Stomach (tissue), 8 donors: ENCODE measurements at regions not wholly inside any gene's neighbourhood (a gene's known extent, or its start where the extent isn't known, plus 50 kb on each side); places are given as distances from the start of the nearest gene placed in this dataset.

Experiments
- DNase-seq, 2 donors: peaks; one replicate each; pipeline versions ENCODE4 v3.0.0 to v3.0.0-alpha.2; 2013 to 2019
- H3K27ac ChIP-seq, 5 donors: fragments of 200-600 bp in 4 of 5; sonication (generic) in 4 of 5; one replicate each; pipeline ENCODE4 v1.5.1; 2013 to 2019; ENCODE audit warnings: mild to moderate bottlenecking in 1 of 5, moderate library complexity in 1 of 5
- H3K27me3 ChIP-seq, 3 donors: fragments of 200-600 bp; sonication (generic); one replicate each; pipeline ENCODE4 v1.5.1; 2017 to 2019; ENCODE audit warnings: mixed run types in 1 of 3
- H3K36me3 ChIP-seq, 4 donors: fragments of 200-600 bp; sonication (generic); 1 replicate in 3 of 4; 2 replicates in 1 of 4; pipeline ENCODE4 v1.5.1; 2016 to 2019
- H3K4me1 ChIP-seq, 4 donors: fragments of 200-600 bp; sonication (generic); one replicate each; pipeline ENCODE4 v1.5.1; 2016 to 2019
- H3K4me3 ChIP-seq, 4 donors: fragments of 200-600 bp; sonication (generic) in 3 of 4; one replicate each; pipeline ENCODE4 v1.5.1; 2016 to 2019; ENCODE audit warnings: mild to moderate bottlenecking in 1 of 4
- H3K9me3 ChIP-seq, 4 donors: fragments of 200-600 bp; sonication (generic); one replicate each; pipeline ENCODE4 v1.5.1; 2016 to 2019
- CTCF ChIP-seq, 7 experiments: fragments of 450-650 bp in 4 of 7; fragments of 200-600 bp in 3 of 7; sonication (generic) in 3 of 7; IDR thresholded peaks; one replicate each; pipeline ENCODE4 v1.5.1; 2016 to 2019; ENCODE audit warnings: antibody characterized with exemption in 7 of 7, control low read depth in 2 of 7, mild to moderate bottlenecking in 1 of 7
- EP300 ChIP-seq: sonication (generic); formaldehyde crosslinking; IDR thresholded peaks from one replicate; pipeline ENCODE4 v1.6.1; 2017; ENCODE audit warnings: antibody characterized with exemption
- POLR2A ChIP-seq, 4 donors: fragments of 450-650 bp; IDR thresholded peaks; one replicate each; pipeline ENCODE4 v1.6.1; 2016; ENCODE audit warnings: antibody characterized with exemption in 4 of 4, control low read depth in 2 of 4, mild to moderate bottlenecking in 1 of 4, moderate library complexity in 1 of 4
- POLR2AphosphoS5 ChIP-seq, 3 donors: sonication (generic); formaldehyde crosslinking; IDR thresholded peaks; one replicate each; pipeline ENCODE4 v1.6.1; 2016; ENCODE audit warnings: antibody characterized with exemption in 3 of 3
- WGBS, 5 donors: extraction: QIAGEN DNeasy Blood & Tissue Kit in 3 of 5; methylation state at CpG; one replicate each; pipeline versions ENCODE4 v1.1.5 to v1.1.7; 2013 to 2018; 5-methylcytosine and 5-hydroxymethylcytosine counted together
- intact Hi-C: fragments of 100-400 bp; cut with DNase I; formaldehyde crosslinking; loops from one replicate; pipeline ENCODE4 v1.15.1; 2023; ENCODE audit warnings: low total_unique reads
- donor health status: healthy with polysubstance abuse.
- donor health status: Bipolar disorder and iron deficiency.
- donor health status: healthy.

GRCh38 chr1:88029899-88030298, 654.2 kb upstream of the PKN2 start:
- Histone ChIP-seq H3K27ac (no peak overlapping the region), H3K9me3 (no peaks in the 10 kb centered on the region), H3K27me3 (no peaks in the 10 kb centered on the region), H3K4me3 (no peak overlapping the region), H3K4me1 (no peaks in the 10 kb centered on the region), H3K36me3 (no peaks in the 10 kb centered on the region)
- intact Hi-C loops, result no loop called here
- no peak for DNase-seq
- TF ChIP-seq POLR2A (IDR thresholded peaks at IDR 0.05) (no peak), EP300 (no peak), CTCF (IDR thresholded peaks at IDR 0.05) (no peak), POLR2AphosphoS5 (IDR thresholded peaks at IDR 0.05) (no peak)

DNA sequence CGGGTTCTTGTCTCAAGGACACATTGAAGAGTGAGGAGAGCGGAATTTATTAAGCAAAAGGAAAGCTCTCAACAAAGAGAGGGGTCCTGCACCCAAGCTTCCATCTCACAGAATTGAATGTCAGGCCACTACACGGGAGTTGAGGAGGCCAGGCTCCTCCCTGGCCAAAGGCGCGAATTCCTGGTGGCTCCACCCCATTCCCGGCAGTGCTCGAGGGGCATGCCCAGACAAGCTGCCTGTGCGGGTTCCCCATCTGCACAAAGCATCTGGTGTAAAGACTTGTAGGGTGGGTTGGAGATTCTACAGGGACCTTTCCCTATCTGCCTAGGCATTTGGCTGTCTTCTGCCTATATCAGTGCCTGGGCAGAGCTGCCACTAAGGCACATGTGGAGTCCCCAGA, 648.5 kb upstream of the PKN2 start:
- Histone ChIP-seq H3K4me1 (no peaks in the 10 kb centered on the region), H3K36me3 (no peaks in the 10 kb centered on the region), H3K9me3 (peaks cover 5 to 19% (median 17%) of the 10 kb centered on the region in 4 donors), H3K27ac (no peak overlapping the region), H3K27me3 (no peaks in the 10 kb centered on the region), H3K4me3 (no peak overlapping the region)
- no peak for TF ChIP-seq POLR2AphosphoS5 (IDR thresholded peaks at IDR 0.05)
- TF ChIP-seq EP300, result no peak
- no peak for TF ChIP-seq POLR2A (IDR thresholded peaks at IDR 0.05)
- TF ChIP-seq CTCF (IDR thresholded peaks at IDR 0.05), result no peak
- intact Hi-C loops, result no loop called here
- no peak for DNase-seq
- WGBS, 5 donors, result 87 to 96% (median 93%) methylated on average over 7 to 8 of the region's 8 CpGs

DNA sequence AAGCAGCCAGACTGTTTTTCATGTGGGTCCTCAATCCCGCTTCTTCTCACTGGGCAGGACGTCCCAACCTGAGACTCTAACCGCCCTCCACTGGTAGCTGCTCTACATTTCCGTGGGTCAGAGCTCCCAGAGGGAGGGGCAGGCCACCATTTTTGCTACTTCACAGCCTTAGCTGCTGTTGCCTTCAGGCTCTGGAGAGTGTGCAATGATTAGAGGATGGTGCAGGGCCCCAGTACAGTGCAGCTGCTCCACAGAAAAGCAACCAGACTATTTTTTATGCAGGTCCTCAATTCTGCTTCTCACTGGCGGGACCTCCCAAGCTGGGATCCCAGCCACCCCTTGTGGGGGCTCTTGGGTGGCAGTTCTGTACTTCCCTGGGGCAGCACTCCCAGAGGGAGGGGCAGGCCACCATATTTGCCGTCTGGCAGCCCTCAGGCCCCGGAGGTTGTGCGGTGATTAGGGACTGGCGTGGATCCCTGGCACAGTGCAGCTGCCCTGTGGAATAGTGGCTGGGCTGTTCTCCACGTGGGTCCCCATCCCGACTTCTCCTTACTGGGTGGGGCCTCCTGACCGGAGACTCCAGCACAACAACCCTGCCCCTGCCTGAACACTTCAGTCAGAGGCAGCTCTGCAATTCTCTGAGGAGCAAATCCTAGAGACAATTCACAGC, 647.6 kb upstream of the PKN2 start:
- intact Hi-C loops, result no loop called here
- H3K36me3 ChIP-seq, result no peaks in the 10 kb centered on the region
- DNase-seq, result no peak
- no peak overlapping the region for H3K27ac ChIP-seq
- H3K4me1 ChIP-seq, result no peaks in the 10 kb centered on the region
- no peak overlapping the region for H3K4me3 ChIP-seq
- WGBS, 5 donors, result 80 to 89% (median 81%) methylated on average over 12 of the region's 12 CpGs
- no peaks in the 10 kb centered on the region for H3K27me3 ChIP-seq
- TF ChIP-seq POLR2A (IDR thresholded peaks at IDR 0.05) (no peak), CTCF (IDR thresholded peaks at IDR 0.05) (no peak), POLR2AphosphoS5 (IDR thresholded peaks at IDR 0.05) (no peak), EP300 (no peak)
- H3K9me3 ChIP-seq, result peaks cover 5 to 19% (median 17%) of the 10 kb centered on the region in 4 donors

DNA sequence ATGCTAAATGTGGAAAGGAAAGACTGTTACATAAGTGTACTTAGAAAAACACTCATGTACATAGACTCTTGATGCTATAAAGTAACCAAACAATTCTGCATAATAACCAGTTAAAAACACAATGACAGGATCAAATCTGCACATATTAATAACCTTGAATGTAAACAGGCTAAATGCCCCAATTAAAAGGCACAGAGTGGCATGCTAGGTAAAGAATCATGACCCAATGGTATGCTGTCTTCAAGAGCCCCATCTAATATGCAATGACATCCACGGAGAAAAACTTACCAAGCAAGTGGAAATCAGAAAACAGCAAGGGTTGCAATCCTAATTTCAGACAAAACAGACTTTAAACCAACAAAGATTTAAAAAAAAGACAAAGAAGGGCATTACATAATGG, 644.8 kb upstream of the PKN2 start:
- Histone ChIP-seq H3K9me3 (peaks cover 5 to 19% (median 17%) of the 10 kb centered on the region in 4 donors), H3K4me1 (no peaks in the 10 kb centered on the region), H3K27ac (no peak overlapping the region), H3K36me3 (no peaks in the 10 kb centered on the region), H3K27me3 (no peaks in the 10 kb centered on the region), H3K4me3 (no peak overlapping the region)
- intact Hi-C loops, result no loop called here
- no peak for DNase-seq
- TF ChIP-seq CTCF (IDR thresholded peaks at IDR 0.05) (no peak), POLR2A (IDR thresholded peaks at IDR 0.05) (no peak), EP300 (no peak), POLR2AphosphoS5 (IDR thresholded peaks at IDR 0.05) (no peak)
- 88 to 95% (median 89%) methylated on average over 1 of the region's 1 CpG for WGBS, 5 donors
